ENCODE measurements at regions not wholly inside any gene's neighbourhood (a gene's known extent, or its start where the extent isn't known, plus 50 kb on each side); places are given as distances from the start of the nearest gene placed in this dataset.
"Not testable (repeated sequence)": the region's sequence is repeated elsewhere in the genome, so short reads cannot be mapped to it uniquely, and the experiment has no call there.

DNA sequence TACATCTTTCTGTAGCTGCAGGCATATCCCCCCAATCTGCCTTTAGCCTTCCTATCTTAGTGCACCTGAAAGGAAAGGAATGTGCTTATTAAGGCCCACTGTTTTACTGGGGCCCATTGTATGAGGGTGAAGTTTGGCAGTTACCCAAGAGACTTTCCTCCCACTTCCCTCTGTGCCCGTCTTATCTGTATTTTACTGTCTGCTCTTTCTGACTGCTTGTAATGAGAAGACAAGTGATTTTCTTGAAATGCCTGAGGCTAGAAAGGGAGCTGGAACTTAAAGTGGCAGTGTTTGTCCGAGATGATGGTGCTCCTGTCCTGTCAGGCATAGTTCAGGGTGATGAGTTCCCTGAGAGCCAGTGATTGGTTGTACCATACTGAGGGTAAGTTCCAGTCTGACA lies 114.7 kb downstream of the QRSL1 start:
- not testable (repeated sequence) for H3K14ac ChIP-seq (ENCODE audit: low read length in 2 of 2); H3K4me3 ChIP-seq (ENCODE audit: insufficient read depth in 1 of 2, low read depth in 1 of 2, low read length in 2 of 2); H2BK5ac ChIP-seq (ENCODE audit: low read depth, low read length, poor library complexity, severe bottlenecking); H3K79me1 ChIP-seq (replicated peaks; ENCODE audit: low read length, poor library complexity, severe bottlenecking); DNase-seq; H3K9me3 ChIP-seq (ENCODE audit: control insufficient read depth, low read length); H2AFZ ChIP-seq (ENCODE audit: low read depth, low read length); H3K4me1 ChIP-seq (ENCODE audit: control insufficient read depth, insufficient read depth, low read depth, low read length); H2AK5ac ChIP-seq (ENCODE audit: low read length, severe bottlenecking); H3K23ac ChIP-seq (ENCODE audit: low read length in 2 of 2); H3K27ac ChIP-seq (ENCODE audit: low read length, poor library complexity, severe bottlenecking); H2BK15ac ChIP-seq (ENCODE audit: low read depth, poor library complexity, severe bottlenecking); H3K4me2 ChIP-seq (ENCODE audit: low read length, poor library complexity, severe bottlenecking); H2BK120ac ChIP-seq (ENCODE audit: low read depth, low read length); H4K8ac ChIP-seq (ENCODE audit: low read length); H3K9ac ChIP-seq (ENCODE audit: low read length); H3K36me3 ChIP-seq (ENCODE audit: control insufficient read depth in 1 of 2, insufficient read depth in 2 of 2, low read depth in 1 of 2, low read length in 2 of 2); H3K4ac ChIP-seq (ENCODE audit: low read depth in 1 of 2, low read length in 2 of 2); H3K27me3 ChIP-seq (ENCODE audit: control insufficient read depth in 1 of 2, insufficient read depth in 1 of 2, low read length in 2 of 2); H2BK12ac ChIP-seq (ENCODE audit: low read length in 2 of 2); H4K91ac ChIP-seq (ENCODE audit: low read length); H3K18ac ChIP-seq (ENCODE audit: low read depth in 1 of 2, low read length in 2 of 2)
- WGBS, result 66% methylated on average over 2 of the region's 2 CpGs

DNA sequence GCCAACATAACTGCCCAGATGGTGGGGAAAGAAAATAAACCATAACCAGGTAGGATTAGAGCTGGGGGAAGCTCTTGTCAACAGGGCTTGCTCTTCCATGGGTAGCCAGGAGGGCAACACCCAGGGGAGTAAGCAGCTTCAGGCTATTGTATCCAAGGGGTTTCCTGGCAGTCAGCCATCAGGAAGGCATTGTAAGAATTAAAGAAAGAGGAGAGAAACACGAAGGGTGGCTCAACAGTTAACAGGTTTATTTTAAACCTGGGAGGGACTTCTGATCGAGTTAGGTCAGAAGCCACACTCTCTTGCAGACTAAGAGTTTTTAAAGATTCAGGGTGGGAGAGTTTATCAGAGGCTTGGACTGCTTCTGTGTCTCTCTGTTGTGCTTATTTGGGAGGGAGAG lies 114.2 kb downstream of the QRSL1 start:
- peaks cover 0 to 6% of the 10 kb centered on the region in 2 experiments for H3K27me3 ChIP-seq (ENCODE audit: control insufficient read depth in 1 of 2, insufficient read depth in 1 of 2, low read length in 2 of 2)
- no peak overlapping the region for H3K9ac ChIP-seq (ENCODE audit: low read length)
- H2BK12ac ChIP-seq (ENCODE audit: low read length in 2 of 2), result no peak overlapping the region
- no peak overlapping the region for H2BK5ac ChIP-seq (ENCODE audit: low read depth, low read length, poor library complexity, severe bottlenecking)
- H3K4me1 ChIP-seq (ENCODE audit: control insufficient read depth, insufficient read depth, low read depth, low read length), result peaks cover 6% of the 10 kb centered on the region
- no peak overlapping the region for H2BK15ac ChIP-seq (ENCODE audit: low read depth, poor library complexity, severe bottlenecking)
- H3K4me3 ChIP-seq (ENCODE audit: insufficient read depth in 1 of 2, low read depth in 1 of 2, low read length in 2 of 2), result no peak overlapping the region
- no peak overlapping the region for H4K91ac ChIP-seq (ENCODE audit: low read length)
- H3K4ac ChIP-seq (ENCODE audit: low read depth in 1 of 2, low read length in 2 of 2), result no peak overlapping the region
- no peak overlapping the region for H3K27ac ChIP-seq (ENCODE audit: low read length, poor library complexity, severe bottlenecking)
- no peak overlapping the region for H4K8ac ChIP-seq (ENCODE audit: low read length)
- no peak overlapping the region for H3K4me2 ChIP-seq (ENCODE audit: low read length, poor library complexity, severe bottlenecking)
- H3K79me1 ChIP-seq (replicated peaks; ENCODE audit: low read length, poor library complexity, severe bottlenecking), result no peaks in the 10 kb centered on the region
- no peaks in the 10 kb centered on the region for H3K36me3 ChIP-seq (ENCODE audit: control insufficient read depth in 1 of 2, insufficient read depth in 2 of 2, low read depth in 1 of 2, low read length in 2 of 2)
- no peaks in the 10 kb centered on the region for H3K9me3 ChIP-seq (ENCODE audit: control insufficient read depth, low read length)
- H3K23ac ChIP-seq (ENCODE audit: low read length in 2 of 2), result no peak overlapping the region
- H2BK120ac ChIP-seq (ENCODE audit: low read depth, low read length), result no peak overlapping the region
- no peak overlapping the region for H2AK5ac ChIP-seq (ENCODE audit: low read length, severe bottlenecking)
- no peak for DNase-seq
- WGBS, result 48% methylated on average over 2 of the region's 2 CpGs
- H3K18ac ChIP-seq (ENCODE audit: low read depth in 1 of 2, low read length in 2 of 2), result no peak overlapping the region
- no peak overlapping the region for H3K14ac ChIP-seq (ENCODE audit: low read length in 2 of 2)
- no peak overlapping the region for H2AFZ ChIP-seq (ENCODE audit: low read depth, low read length)

DNA sequence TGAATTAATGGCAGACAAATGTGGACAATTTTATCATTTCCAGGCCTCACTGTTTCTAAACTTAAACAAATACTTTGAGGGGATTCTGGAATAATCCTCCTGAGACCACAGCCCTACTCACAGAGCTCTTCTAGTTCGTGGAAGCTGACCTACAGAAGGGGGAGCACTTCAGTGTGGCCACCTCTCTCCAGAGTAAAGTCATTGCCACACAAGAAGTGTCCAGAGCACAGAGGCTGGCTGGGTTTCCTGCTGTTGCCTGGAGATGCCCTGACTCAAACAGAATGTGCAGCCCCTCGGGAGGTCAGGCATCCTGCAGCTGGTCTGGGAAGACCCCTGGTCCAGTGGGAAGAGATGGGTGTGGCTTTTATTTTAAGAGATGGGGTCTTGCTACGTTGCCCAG lies 110.9 kb downstream of the QRSL1 start:
- 35% methylated on average over 3 of the region's 3 CpGs for WGBS
- Histone ChIP-seq H3K27ac (ENCODE audit: low read length, poor library complexity, severe bottlenecking) (no peak overlapping the region), H2BK12ac (ENCODE audit: low read length in 2 of 2) (no peak overlapping the region), H2BK5ac (ENCODE audit: low read depth, low read length, poor library complexity, severe bottlenecking) (no peak overlapping the region), H3K79me1 (replicated peaks; ENCODE audit: low read length, poor library complexity, severe bottlenecking) (no peaks in the 10 kb centered on the region), H2BK15ac (ENCODE audit: low read depth, poor library complexity, severe bottlenecking) (no peak overlapping the region), H3K14ac (ENCODE audit: low read length in 2 of 2) (no peak overlapping the region), H3K18ac (ENCODE audit: low read depth in 1 of 2, low read length in 2 of 2) (no peak overlapping the region), H3K27me3 (ENCODE audit: control insufficient read depth in 1 of 2, insufficient read depth in 1 of 2, low read length in 2 of 2) (peaks cover 12 to 16% of the 10 kb centered on the region in 2 experiments), H3K23ac (ENCODE audit: low read length in 2 of 2) (no peak overlapping the region), H3K9ac (ENCODE audit: low read length) (no peak overlapping the region), H3K9me3 (ENCODE audit: control insufficient read depth, low read length) (no peaks in the 10 kb centered on the region), H3K4me2 (ENCODE audit: low read length, poor library complexity, severe bottlenecking) (no peak overlapping the region), H4K91ac (ENCODE audit: low read length) (no peak overlapping the region), H3K4ac (ENCODE audit: low read depth in 1 of 2, low read length in 2 of 2) (no peak overlapping the region), H3K4me3 (ENCODE audit: insufficient read depth in 1 of 2, low read depth in 1 of 2, low read length in 2 of 2) (no peak overlapping the region), H2AFZ (ENCODE audit: low read depth, low read length) (no peak overlapping the region), H4K8ac (ENCODE audit: low read length) (no peak overlapping the region), H3K4me1 (ENCODE audit: control insufficient read depth, insufficient read depth, low read depth, low read length) (peaks cover 4% of the 10 kb centered on the region), H3K36me3 (ENCODE audit: control insufficient read depth in 1 of 2, insufficient read depth in 2 of 2, low read depth in 1 of 2, low read length in 2 of 2) (no peaks in the 10 kb centered on the region), H2BK120ac (ENCODE audit: low read depth, low read length) (no peak overlapping the region), H2AK5ac (ENCODE audit: low read length, severe bottlenecking) (no peak overlapping the region)
- DNase-seq, result no peak

DNA sequence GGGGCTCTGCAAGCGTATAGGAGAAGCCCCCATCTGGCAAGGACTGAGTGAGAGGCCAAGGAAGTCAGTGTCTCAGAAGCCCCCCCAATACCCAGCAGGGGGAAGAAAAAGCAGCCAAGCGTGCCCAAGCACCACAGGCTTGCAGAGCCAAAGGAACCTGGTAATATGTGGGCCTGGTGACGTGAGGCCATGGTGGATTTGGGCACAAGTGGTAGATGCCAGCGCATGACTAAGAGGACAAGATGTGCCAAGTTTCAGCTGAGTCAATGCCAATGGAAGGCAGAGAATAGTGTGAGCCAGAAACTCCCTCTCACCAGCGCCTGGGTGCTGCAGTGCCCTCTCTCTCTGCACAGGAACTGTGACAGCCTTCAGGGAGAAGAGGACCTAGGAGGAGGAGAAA lies 110.0 kb downstream of the QRSL1 start:
- Histone ChIP-seq H2BK120ac (ENCODE audit: low read depth, low read length) (no peak overlapping the region), H3K27me3 (ENCODE audit: control insufficient read depth in 1 of 2, insufficient read depth in 1 of 2, low read length in 2 of 2) (peaks cover 7 to 16% of the 10 kb centered on the region in 2 experiments), H2BK15ac (ENCODE audit: low read depth, poor library complexity, severe bottlenecking) (no peak overlapping the region), H2AFZ (ENCODE audit: low read depth, low read length) (no peak overlapping the region), H3K4me1 (ENCODE audit: control insufficient read depth, insufficient read depth, low read depth, low read length) (peaks cover 4% of the 10 kb centered on the region), H3K79me1 (replicated peaks; ENCODE audit: low read length, poor library complexity, severe bottlenecking) (no peaks in the 10 kb centered on the region), H3K18ac (ENCODE audit: low read depth in 1 of 2, low read length in 2 of 2) (no peak overlapping the region), H2BK5ac (ENCODE audit: low read depth, low read length, poor library complexity, severe bottlenecking) (no peak overlapping the region), H4K91ac (ENCODE audit: low read length) (no peak overlapping the region), H3K23ac (ENCODE audit: low read length in 2 of 2) (no peak overlapping the region), H3K27ac (ENCODE audit: low read length, poor library complexity, severe bottlenecking) (no peak overlapping the region), H3K9ac (ENCODE audit: low read length) (no peak overlapping the region), H2BK12ac (ENCODE audit: low read length in 2 of 2) (no peak overlapping the region), H3K4me2 (ENCODE audit: low read length, poor library complexity, severe bottlenecking) (no peak overlapping the region), H3K36me3 (ENCODE audit: control insufficient read depth in 1 of 2, insufficient read depth in 2 of 2, low read depth in 1 of 2, low read length in 2 of 2) (no peaks in the 10 kb centered on the region), H3K4me3 (ENCODE audit: insufficient read depth in 1 of 2, low read depth in 1 of 2, low read length in 2 of 2) (no peak overlapping the region), H3K9me3 (ENCODE audit: control insufficient read depth, low read length) (no peaks in the 10 kb centered on the region), H3K4ac (ENCODE audit: low read depth in 1 of 2, low read length in 2 of 2) (no peak overlapping the region), H4K8ac (ENCODE audit: low read length) (no peak overlapping the region), H3K14ac (ENCODE audit: low read length in 2 of 2) (peak overlapping the region in 1 of 2 experiments; percentile 8), H2AK5ac (ENCODE audit: low read length, severe bottlenecking) (no peak overlapping the region)
- 88% methylated on average over 5 of the region's 5 CpGs for WGBS
- no peak for DNase-seq
